ENCODE measurements at regions not wholly inside any gene's neighbourhood (a gene's known extent, or its start where the extent isn't known, plus 50 kb on each side); places are given as distances from the start of the nearest gene placed in this dataset.
"Not testable (repeated sequence)": the region's sequence is repeated elsewhere in the genome, so short reads cannot be mapped to it uniquely, and the experiment has no call there.

- no peak for DNase-seq (ENCODE audit: low read depth)
- H3K4me3 ChIP-seq (ENCODE audit: low read depth, low read length): no peak overlapping the region
- TF ChIP-seq CTCF (IDR thresholded peaks at IDR 0.05; ENCODE audit: low read depth, low read length): no peak
- no peak for TF ChIP-seq MAX (IDR thresholded peaks at IDR 0.05; ENCODE audit: low read depth, low read length)
- TF ChIP-seq POLR2A (IDR thresholded peaks at IDR 0.05; ENCODE audit: extremely low read depth, insufficient read length): no peak
- TF ChIP-seq MYC (IDR thresholded peaks at IDR 0.05; ENCODE audit: low read depth, low read length): no peak
Measured at GRCh38 chr5:16987776-16988175, 51.7 kb upstream of the MYO10 start.

GRCh38 chr5:16990817-16991520 is 54.9 kb upstream of the MYO10 start:
- not testable (repeated sequence) for DNase-seq (ENCODE audit: low read depth); H3K4me3 ChIP-seq (ENCODE audit: low read depth, low read length)

GRCh38 chr5:16992006-16992405 is 55.9 kb upstream of the MYO10 start:
- no peak overlapping the region for H3K4me3 ChIP-seq (ENCODE audit: low read depth, low read length)
- no peak for DNase-seq (ENCODE audit: low read depth)
- TF ChIP-seq POLR2A (IDR thresholded peaks at IDR 0.05; ENCODE audit: extremely low read depth, insufficient read length): no peak
- no peak for TF ChIP-seq CTCF (IDR thresholded peaks at IDR 0.05; ENCODE audit: low read depth, low read length)
- no peak for TF ChIP-seq MYC (IDR thresholded peaks at IDR 0.05; ENCODE audit: low read depth, low read length)
- no peak for TF ChIP-seq MAX (IDR thresholded peaks at IDR 0.05; ENCODE audit: low read depth, low read length)

GRCh38 chr5:16992444-16992843 is 56.4 kb upstream of the MYO10 start:
- TF ChIP-seq POLR2A (IDR thresholded peaks at IDR 0.05; ENCODE audit: extremely low read depth, insufficient read length): no peak
- no peak for TF ChIP-seq MYC (IDR thresholded peaks at IDR 0.05; ENCODE audit: low read depth, low read length)
- no peak for TF ChIP-seq CTCF (IDR thresholded peaks at IDR 0.05; ENCODE audit: low read depth, low read length)
- TF ChIP-seq MAX (IDR thresholded peaks at IDR 0.05; ENCODE audit: low read depth, low read length): no peak
- H3K4me3 ChIP-seq (ENCODE audit: low read depth, low read length): no peak overlapping the region
- DNase-seq (ENCODE audit: low read depth): peak; percentile 27

DNA sequence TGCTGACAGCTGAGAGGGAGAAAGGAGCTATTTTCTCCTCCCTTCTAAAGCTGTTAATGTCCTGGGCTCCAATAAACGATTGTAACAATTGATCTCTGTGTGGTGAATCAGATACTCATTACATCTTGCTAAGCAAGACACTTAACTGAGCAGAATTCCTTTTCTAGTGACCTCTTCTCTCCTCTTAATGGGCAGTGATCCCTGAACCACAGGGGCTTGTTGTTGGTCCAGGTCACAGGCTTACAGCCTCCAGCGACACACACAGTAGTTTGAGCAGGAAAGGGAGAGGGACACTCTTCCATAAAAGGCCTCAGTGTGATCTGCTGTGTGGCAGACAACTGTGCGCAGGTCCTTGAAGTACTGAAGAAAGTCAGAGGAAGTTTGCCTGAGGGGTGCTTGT is 58.5 kb upstream of the MYO10 start:
- DNase-seq (ENCODE audit: low read depth): no peak
- no peak overlapping the region for H3K4me3 ChIP-seq (ENCODE audit: low read depth, low read length)
- TF ChIP-seq POLR2A (IDR thresholded peaks at IDR 0.05; ENCODE audit: extremely low read depth, insufficient read length): no peak
- no peak for TF ChIP-seq CTCF (IDR thresholded peaks at IDR 0.05; ENCODE audit: low read depth, low read length)
- no peak for TF ChIP-seq MAX (IDR thresholded peaks at IDR 0.05; ENCODE audit: low read depth, low read length)
- TF ChIP-seq MYC (IDR thresholded peaks at IDR 0.05; ENCODE audit: low read depth, low read length): no peak

- TF ChIP-seq MYC (IDR thresholded peaks at IDR 0.05; ENCODE audit: low read depth, low read length) (no peak), CTCF (IDR thresholded peaks at IDR 0.05; ENCODE audit: low read depth, low read length) (no peak), POLR2A (IDR thresholded peaks at IDR 0.05; ENCODE audit: extremely low read depth, insufficient read length) (no peak)
- DNase-seq (ENCODE audit: low read depth): no peak
- H3K4me3 ChIP-seq (ENCODE audit: low read depth, low read length): no peak overlapping the region
Measured at GRCh38 chr5:16995372-16995771, 59.3 kb upstream of the MYO10 start.

Measured in NB4 (cell line).